DMS 273 treated with DMSO at 0.1 percent for 48 hours (cell line): ENCODE measurements at regions not wholly inside any gene's neighbourhood (a gene's known extent, or its start where the extent isn't known, plus 50 kb on each side); places are given as distances from the start of the nearest gene placed in this dataset.
"Not testable (repeated sequence)": the region's sequence is repeated elsewhere in the genome, so short reads cannot be mapped to it uniquely, and the experiment has no call there.

Experiments
- DNase-seq: peaks from one replicate; lab custom pipeline; 2025; lab: John Stamatoyannopoulos, UW

DNA sequence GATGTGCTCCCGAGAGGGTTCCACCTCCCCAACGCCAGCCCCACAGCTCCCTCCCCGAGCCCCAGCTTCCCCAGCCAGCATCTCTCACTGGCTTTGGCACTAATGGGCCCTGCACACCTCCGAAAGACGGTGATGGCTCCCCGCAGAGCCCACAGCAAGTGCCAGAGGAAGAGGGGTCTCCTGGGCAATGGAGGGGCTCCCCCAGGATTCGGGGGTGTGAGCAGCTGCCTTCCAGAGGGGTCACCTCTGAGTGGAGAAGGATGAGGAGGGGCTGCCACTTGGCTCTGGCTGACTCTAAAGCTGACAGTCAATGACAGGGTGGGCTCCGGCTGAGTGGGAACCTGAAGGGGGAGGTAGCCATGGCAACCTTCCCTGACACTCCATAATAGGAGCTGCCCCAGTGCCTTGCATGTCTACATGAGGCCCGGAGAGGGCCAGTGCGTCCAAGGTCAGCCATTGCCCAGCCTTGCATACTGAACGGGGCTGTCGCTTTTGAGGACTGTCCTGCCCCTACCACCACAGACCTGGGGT is 98.6 kb upstream of the SYT13 start:
- no peak for DNase-seq

DNA sequence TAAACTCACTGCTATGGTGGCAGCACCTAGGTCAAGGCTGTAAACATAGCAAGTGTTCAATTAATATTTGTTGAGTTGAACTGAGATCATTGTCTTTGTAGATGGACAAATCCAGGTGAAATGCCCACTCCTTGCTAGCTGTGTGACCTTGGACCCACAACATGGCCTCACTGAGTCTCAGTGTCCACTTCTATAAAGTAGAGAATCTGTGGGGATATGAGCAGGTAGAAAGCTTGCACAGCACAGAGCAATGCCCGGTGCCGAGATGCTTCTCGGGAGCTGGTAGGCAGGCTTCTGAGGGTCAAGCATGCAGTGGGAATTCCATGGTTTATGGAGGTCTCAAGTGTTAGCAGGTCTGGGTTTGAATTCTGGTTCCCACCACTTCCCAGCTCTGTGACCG is 97.9 kb upstream of the SYT13 start:
- DNase-seq: no peak

DNA sequence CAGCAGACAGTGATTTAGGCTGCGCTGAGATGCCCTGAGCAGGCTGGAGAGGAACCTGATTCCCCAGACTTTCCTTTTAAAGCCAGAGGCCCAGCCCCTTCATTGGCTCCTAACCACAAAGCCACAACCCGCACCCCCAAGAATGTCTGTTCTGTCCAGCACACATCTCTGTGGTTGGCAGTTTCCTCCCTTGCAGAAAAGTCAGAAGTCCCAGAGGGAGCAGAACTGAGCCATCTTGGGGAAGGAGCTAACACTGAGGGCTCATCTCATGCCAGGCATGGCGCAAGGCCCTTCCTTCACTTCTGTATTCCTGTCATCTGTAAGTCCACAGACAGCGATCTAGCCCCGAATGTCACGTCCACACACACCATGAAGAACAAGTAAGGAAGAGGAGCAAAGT is 97.1 kb upstream of the SYT13 start:
- DNase-seq: no peak

DNA sequence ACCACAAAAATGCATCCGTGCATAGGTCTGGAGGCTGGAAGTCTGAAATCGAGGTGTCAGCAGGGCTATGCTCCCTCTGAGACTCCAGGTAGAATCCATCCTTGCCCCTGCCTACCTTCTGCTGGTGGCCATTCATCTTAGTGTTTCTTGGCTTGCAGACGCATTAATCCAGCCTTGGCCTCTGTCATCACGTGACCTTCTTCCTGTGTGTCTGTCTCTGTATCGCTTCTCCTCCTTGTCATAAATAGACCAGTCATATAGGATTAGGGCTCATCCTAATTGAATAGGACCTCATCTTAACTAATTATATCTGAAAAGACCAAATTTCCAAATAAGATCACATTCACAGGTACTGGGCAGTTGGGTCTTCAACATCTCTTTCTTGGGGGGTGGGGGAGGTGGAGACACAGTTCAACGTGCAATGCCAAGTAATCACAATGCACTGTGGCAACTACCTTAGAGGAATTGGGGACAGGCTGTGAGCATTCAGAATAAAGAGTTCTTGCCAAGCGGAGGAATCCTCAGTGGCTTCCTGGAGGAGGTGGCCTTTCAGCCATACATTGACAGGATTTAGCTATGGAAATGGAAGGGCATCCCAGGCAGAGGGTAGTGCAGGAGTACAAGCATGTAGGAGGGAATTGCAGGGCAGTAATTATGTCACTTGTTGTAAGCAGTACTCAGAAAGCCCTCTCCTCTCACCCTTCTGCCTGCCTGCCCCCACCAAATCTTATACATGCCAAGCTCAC is 96.2 kb upstream of the SYT13 start:
- no peak for DNase-seq

DNA sequence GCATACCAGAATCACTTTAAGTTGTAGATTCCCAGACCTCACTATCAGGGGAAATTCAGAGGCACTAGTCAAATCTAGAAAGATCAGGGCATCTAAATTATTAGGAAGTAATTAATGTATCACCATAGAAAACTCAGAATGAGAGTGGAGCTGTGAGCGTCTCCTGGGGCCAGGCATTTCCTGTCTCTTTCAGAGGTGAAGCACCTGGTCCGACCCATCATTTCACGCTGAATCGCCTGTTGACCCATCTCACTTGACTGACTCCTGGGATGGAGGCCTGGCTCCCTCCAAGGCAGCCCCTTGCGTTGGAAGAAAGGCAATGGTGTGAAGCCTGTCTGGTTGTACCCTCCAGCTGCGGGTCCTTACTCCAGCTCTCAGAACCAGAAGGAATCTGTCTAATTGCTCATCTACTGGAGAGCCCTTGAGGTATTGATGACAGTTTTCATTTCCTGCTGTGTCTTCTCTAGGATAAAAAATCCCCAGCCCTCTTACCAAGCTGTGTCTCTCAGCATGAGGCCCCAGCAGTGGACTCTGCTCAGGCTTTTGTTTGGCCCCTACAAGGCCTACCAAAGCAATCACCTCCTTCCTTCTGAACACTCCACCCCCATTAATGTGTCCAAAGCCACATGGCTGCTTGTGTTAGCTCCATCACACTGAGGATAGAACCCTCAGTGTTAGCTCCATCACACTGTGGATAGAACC is 93.2 kb upstream of the SYT13 start:
- no peak for DNase-seq

DNA sequence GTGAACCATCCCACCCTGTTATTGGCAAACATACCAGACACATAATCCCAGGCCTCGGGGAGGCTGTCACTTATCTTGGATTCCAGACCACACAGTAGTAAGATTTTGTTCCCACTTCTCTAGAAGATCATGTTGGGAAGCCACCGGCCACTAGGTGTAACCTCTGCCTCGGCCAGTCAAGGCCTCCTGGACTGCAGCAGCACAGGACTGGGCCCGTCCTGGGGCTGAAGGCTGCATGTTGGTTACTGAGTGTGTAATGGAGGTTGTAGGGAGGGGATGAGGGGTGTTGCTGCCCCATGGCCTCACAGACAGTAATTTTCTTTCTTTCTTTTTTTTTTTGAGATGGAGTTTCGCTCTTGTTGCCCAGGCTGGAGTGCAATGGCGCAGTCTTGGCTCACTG is 92.4 kb upstream of the SYT13 start:
- DNase-seq: no peak

DNA sequence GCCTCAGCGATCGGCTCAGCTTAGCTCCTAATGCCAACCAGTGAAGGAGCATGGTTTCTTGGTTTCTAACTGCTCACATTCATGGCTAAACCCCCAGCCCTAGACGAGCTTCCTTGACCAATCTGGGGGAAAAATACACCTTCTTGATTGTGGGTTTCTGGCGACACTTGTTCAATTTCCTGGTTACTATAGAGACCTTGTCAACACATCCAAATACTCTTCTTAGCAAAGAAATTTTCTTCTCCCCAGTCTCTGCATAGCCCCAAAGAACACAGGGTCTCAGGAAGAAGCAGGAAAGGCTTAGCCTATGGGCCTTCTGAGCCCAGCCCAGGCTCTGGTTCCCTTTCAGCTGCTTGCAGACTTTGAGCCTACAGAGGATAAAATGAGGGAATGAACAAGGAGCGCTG is 88.5 kb upstream of the SYT13 start:
- DNase-seq: no peak

DNA sequence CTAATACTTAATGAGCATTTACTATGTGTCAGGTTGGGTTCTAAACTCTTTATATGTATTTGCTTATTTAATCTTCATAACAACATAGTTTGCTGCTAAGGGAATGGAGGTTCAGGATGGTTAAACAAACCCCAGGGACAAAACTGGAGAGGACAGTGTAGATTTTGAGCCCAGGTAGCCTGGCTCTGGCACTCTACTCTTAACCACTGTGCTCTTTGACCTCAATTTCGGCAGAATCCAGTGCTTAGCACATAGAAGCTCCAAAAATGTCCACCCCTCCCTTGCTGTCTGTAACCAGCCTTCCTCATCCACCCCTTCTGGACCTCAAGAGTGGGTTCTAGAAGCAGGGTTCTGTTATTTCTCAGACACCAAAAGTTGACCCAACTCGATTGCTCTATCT is 88.0 kb upstream of the SYT13 start:
- no peak for DNase-seq

DNA sequence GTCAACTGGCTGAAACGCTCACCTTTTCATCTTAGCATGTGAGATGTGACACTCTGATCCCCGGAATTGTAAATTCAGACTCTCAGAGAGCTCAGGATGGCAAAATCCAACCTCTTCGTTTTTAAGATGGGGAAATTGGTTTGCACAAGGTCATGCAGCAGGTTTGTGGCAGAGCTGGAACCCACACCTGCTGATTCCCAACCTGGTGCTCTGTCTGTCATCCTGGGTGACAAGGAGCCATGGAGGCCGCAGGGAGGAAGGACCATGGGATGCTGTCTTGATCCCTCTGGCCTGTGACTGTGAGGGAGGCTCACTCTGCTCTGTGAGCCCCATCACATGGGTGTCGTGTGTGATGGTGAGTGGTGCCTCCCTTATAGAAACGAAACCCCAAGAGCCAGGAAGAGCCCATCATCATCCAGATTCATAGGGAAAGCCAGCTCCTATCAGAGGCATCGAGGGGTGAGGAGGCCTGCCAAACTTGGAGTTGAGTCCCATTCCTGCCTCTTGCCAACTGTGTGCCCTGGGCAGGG is 87.4 kb upstream of the SYT13 start:
- no peak for DNase-seq

DNA sequence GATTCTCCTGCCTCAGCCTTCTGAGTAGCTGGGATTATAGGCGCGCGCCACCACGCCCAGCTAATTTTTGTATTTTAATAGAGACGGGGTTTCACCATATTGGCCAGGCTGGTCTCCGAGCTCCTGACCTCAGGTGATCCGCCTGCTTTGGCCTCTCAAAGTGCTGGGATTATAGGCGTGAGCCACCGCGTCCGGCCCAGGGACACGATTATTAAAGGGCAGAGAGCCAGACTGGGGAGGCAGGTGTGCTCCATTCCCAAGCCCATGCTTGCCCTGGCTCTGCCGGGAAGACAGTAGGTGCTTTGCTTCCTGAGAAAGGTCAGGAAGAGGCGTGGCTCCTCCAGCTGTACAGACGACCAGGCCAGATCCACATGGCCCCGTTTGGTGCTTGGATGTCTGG is 86.3 kb upstream of the SYT13 start:
- DNase-seq: not testable (repeated sequence)

DNA sequence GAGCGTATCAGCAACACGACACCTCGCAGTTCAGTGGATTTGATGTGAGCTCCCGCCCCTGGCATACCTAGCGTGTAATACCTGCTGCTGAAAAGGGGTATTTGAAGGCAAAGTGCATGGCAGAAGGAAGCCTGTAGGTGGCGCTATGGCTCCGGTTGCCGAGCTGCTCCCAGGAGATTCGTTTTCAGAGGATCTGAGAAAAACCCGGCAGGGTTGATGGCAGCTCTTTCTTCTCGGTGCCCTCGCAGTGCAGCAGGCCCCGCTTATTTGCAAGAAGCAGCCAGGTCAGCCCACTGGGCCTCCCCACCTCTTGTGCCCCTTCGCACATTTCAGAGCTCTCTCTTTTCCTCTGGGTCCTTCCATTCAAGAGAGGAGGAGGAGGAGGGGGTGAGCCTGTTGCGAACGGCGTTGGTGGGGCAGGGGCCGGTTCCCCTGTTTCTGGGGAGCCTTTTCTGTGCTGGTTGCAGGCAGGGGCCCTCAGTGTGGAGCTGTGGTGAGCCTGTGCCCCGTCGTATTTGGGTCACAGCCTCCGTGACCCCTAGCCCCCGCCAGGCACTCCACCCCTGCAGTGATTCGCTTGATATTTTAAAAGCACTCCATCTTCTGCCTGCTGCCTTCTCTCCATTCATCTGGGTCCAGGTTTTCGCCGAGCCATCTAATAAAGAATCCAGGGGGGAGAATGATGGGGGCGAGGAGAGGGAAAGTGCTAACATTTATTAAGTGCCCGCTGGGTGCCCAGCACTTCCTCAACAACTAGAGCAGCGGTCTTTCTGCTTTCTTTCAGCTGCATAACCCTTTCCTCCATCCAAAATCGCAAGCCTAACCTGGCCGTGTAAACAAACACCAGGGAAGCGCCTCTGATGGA is 85.3 kb upstream of the SYT13 start:
- peak; percentile 46 for DNase-seq

DNA sequence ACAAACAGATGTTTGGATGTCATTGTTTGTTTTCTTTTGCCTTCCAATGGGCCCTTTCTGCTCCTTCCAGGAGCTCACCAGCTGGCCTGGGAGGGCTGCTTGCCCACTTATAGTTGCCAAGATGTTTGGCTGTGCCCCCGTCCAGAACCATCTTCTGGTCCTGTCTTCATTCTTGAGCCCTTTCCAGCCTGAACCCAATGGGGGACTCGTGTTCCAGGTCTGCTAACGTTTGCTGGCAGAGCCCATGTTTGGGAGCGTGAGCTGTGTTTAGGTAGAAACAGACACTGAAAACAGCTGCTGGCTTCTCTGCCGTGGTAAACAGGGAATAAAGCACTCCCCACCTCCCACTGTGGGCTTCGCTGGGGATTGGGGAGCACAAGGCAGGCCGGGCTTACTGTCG is 83.2 kb upstream of the SYT13 start:
- DNase-seq: no peak

DNA sequence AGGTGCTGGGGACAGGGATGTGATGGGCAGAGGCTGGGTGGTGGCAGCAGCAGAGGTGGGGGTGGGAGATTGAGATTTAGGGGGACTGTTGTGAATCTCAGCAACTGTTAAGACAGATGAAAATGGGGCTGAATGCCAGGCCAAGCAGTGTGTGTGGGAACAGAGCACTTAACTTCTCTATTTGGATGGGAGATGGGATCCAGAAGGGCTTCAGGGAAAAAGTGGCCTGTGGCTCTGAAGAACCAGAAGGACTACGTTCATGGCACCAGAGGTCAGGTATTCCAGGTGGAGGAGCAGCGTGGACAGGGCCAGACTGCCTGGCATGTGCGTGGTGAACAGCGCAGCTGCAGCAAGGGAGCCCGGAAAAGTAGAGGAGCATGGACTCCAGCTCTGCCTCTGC is 82.6 kb upstream of the SYT13 start:
- no peak for DNase-seq

DNA sequence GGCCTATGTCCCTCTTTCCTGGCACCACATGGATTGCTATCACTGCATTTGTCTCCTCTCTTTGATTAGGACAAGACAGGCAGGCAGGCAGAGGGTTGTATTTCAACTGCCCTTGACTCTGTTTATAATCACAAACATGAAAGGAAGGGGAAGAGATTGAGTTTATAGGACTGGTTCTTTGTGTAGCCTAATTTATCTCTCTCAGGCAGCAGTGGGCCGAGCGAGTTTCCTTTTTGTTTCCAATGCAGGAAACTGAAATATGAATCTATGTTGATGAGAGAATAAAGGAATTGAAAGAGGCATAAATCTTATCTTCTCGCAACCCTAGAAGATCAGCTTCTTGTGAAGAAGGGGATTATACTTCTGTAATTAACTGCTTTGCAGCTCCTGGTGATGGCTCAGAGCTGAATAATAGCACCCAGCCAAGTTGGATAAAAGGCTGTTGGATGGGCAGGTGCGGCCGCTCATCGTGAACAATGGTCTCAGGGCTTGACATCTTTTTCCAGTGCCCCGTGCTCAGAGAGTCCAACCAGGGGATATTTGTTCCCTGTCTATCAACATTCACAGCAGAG is 80.6 kb upstream of the SYT13 start:
- DNase-seq: no peak

DNA sequence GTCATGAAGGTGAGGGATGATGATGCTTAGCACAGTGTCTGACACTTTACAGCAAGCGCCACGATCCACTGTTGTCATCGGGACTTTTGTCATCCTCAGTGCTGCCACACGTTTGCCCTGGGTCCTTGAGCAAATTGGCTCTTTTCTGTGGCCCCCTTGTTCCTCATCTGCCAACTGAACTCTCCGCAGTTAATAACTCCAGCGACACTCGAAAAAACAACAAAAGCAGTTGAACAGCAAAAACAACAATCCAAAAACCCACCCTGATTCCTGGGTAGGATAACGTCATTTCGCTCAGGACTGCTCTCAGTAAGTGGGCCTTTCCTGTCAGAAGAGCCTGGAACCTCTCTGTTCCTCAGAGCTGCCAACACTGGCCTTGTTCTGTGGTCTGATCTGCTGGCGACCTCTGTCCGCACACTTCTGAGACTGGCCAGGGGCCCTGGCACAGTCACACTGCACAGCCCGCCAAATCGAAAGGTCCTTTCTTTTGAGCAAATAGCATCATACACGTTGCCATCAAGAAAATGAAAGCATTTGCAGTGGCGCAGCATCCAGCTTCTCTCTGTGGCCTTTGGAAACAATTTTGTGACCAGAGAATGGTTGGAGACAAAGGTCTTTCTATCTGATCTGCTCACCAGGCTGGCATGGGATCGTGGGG is 79.9 kb upstream of the SYT13 start:
- no peak for DNase-seq

DNA sequence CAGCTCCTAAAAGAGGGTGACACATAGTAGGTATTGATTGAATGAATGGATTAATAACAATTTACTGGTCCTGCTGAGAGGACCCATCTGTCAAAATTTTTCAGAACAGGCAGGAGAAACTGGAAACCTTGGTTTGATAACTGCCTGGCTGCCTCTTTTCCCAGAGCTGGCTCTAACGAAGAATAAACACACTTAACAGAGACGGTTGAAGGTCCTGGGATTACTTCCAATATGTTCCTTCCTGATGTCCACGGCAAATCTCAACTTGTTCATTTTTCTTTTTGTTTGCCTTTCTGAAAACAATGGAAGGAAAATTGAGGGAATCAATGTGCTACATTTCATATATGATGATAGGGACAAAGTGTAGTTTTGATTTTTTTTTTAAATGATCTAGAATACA is 76.5 kb upstream of the SYT13 start:
- no peak for DNase-seq

DNA sequence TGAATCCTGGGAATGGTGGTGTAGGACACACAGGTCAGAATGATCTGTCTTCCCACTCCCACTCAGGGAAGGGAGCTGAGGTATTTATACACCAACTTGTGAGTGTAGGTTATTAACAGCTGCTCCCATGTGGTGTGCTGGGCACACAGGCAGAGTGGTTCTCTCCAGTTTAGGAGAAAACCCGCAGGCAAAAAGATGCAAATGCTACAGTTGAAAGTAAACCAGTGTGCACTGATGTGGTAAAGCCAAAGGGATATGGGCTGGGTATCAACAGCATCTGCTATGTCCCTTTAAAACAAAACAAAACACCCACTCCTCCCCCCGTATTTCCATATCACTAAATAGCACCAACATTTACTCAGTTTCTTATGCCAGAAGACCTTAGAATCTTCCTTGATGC is 75.4 kb upstream of the SYT13 start:
- no peak for DNase-seq

DNA sequence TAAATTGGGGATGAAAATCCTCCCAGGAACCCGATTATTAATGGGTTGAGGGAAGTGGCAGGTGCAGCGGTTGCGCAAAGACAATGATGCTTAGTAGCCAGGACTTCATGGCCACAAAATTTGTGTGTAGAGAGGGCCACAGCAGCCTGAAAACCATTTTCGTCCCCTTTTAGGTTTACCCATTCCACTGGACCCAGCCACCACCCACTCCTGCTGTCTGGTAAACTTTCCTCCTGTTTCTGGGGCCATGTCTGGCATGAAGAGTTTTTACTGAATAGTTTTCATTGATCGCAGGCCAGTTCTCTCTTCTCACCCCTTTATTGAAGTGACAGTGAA is 69.5 kb upstream of the SYT13 start:
- DNase-seq: no peak

DNA sequence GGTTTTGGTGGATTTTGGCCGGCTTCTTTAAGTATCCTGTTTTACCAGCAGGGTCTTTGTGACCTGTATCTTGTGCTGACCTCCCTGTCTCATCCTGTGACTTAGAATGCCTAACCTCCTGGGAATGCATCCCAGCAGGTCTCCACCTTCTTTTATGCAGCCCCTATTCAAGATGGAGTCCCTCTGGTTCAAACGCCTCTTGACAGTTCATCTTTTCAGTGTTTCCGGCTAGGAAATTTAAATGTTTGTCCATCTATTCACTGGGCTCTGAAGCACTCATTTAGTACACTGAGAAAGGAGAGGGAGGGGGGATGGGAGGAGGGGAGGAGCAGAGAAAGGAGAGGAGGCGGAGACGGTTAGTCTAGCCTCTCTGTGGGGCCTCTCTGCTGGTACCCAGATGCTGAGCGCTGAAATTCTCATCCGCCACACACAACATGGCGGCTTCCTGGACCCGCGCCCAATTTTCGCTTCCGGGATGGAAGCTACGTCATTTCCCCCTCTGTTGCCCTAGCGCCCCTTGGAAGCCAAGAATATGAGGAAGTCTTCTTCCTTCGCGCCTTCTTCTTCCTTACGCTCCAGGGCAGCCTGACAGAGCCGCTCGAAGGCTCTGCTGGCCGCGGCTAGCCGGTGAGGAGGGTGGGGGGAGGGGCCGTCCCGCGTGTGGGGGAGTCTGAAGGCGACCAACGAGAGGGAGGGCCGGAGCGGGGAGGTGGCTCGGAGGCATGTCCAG is 69.0 kb upstream of the SYT13 start:
- peak; percentile 26 for DNase-seq

DNA sequence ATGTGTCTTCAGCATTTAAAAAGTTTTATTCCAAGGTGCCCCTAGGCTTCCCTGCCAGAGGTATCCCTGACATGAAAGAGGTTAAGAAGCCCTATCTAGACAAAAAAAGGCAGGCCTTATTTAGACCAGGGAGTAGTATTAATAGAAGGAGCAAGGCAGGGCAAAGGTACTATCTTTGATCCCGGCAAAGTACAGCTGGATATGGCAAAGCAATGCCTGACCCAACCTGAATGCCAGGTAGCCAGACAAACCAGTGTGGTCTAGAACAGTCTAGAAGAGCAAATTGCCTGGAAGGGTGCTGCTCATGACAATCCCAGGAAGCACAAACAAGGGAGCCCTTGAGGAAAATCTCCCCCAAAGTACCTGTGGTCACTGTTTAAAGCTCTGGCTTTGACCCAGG is 62.6 kb upstream of the SYT13 start:
- DNase-seq: no peak
